Large intestine (tissue), 3 donors: ENCODE measurements at regions not wholly inside any gene's neighbourhood (a gene's known extent, or its start where the extent isn't known, plus 50 kb on each side); places are given as distances from the start of the nearest gene placed in this dataset.
"Not testable (repeated sequence)": the region's sequence is repeated elsewhere in the genome, so short reads cannot be mapped to it uniquely, and the experiment has no call there.

ENCODE experiments used
- DNase-seq, 2 donors: peaks; one replicate each; pipeline versions ENCODE4 v3.0.0 to v3.0.0-alpha.2; 2013
- H3K27ac ChIP-seq: one replicate; pipeline ENCODE4 v1.5.1; 2013; ENCODE audit warnings: low read length
- H3K27me3 ChIP-seq: 2 replicates; pipeline ENCODE4 v1.6.1; 2013; ENCODE audit warnings: low read length; ENCODE audit not compliant: control insufficient read depth, insufficient read depth
- H3K36me3 ChIP-seq: 2 replicates; pipeline ENCODE4 v1.6.1; 2013; ENCODE audit warnings: low read length; ENCODE audit not compliant: control insufficient read depth, insufficient read depth
- H3K4me1 ChIP-seq: one replicate; pipeline ENCODE4 v1.6.1; 2013; ENCODE audit warnings: low read length; ENCODE audit not compliant: control insufficient read depth, insufficient read depth
- H3K4me3 ChIP-seq: one replicate; pipeline ENCODE4 v1.5.1; 2013; ENCODE audit warnings: low read length
- H3K9me3 ChIP-seq: one replicate; pipeline ENCODE4 v1.6.1; 2013; ENCODE audit warnings: mild to moderate bottlenecking, low read depth, low read length, moderate library complexity; ENCODE audit not compliant: control insufficient read depth
- WGBS: methylation state at CpG from one replicate; pipeline ENCODE4 v1.1.5; 2013; ENCODE audit warnings: low lambda C conversion rate; ENCODE audit not compliant: insufficient coverage; 5-methylcytosine and 5-hydroxymethylcytosine counted together

DNA sequence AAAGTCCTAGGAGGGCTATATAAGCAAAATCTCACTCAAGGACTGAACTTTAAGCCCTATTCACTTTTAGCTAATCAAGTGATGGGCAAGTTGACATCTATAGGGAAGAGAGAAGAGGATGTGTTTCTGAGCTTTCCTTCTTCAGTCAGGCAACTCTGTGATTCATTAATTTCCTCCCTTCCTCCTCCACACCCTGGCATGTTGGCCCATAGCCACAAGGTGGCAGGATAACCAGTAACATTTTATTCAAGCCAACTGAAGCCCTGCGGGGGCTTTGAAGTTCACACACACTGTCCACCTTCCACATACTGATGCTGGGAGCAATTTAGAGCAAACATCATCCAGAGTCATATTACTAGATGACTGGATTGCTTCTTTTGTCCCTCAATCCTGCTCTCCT, 111.9 kb upstream of the POTEB2 start:
- not testable (repeated sequence) for H3K27ac ChIP-seq, DNase-seq, H3K9me3 ChIP-seq, H3K4me3 ChIP-seq, H3K36me3 ChIP-seq, H3K4me1 ChIP-seq, H3K27me3 ChIP-seq
- no CpG with 5 or more reads among the region's 1 CpG for WGBS

DNA sequence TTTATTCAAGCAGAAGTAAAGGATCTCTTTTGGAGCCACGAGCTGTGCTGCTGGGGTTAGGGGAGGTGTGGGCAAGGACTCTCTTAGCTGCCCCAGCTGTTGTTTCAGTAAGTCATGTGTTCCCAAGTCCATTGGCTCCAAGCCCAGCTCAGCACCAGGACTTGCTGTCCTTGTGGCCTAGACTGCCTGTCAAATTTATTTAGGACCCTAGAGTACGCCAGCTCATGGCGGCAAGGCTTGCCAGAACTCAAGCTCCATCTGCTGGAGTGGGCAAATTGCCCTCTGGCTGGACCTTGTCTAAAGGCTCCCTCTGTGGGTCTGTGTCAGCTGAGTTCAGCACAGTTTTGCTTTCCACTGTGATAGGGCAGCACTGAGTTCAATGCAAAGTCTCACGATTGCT, 106.6 kb upstream of the POTEB2 start:
- DNase-seq, H3K4me1 ChIP-seq, H3K4me3 ChIP-seq, H3K27me3 ChIP-seq, H3K27ac ChIP-seq, H3K9me3 ChIP-seq, H3K36me3 ChIP-seq: not testable (repeated sequence)
- WGBS: no CpG with 5 or more reads among the region's 4 CpGs

DNA sequence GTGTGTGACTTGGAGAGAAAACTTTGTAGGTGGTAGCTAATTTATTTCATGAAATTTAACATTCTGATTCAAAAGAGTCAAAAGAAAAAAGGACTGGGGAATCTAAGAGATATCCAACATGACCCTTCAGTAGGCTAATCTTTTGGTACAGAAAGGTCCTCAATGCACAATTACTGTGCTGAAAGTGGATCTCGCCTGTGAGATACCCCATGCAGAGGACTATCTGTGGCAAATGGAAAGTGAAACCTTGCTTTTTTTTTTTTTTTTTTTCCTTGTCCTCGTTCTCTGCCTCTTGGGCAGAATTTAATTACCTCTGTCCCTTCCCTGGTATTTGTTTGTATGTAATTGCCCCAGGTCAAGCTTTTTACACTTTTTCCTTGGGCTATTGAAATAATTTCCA, 93.2 kb upstream of the POTEB2 start:
- not testable (repeated sequence) for DNase-seq, H3K9me3 ChIP-seq

DNA sequence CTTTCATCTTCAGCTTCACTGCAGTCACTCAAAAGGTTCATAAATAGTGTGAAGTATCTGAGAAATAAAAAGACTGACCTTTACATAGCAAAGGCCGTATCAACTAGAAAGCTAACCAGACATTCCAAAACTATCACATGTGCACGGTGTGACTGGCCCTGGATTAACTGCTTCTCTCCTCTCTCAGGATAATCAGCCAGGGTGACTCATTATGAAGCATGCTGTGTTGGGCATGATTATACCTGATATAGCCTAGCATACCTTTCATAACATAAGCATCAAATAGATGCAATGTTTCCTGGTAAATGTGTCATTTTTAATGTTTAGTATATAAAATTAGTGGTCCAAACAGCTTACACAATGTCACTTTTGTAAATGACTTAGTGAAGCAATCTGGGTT, 63.2 kb upstream of the POTEB2 start:
- H3K4me3 ChIP-seq, DNase-seq, H3K27ac ChIP-seq, H3K36me3 ChIP-seq, H3K27me3 ChIP-seq, H3K9me3 ChIP-seq, H3K4me1 ChIP-seq: not testable (repeated sequence)
- whole genome bisulfite sequencing: no CpG with 5 or more reads among the region's 2 CpGs

More for the DNA sequence above, 93.2 kb upstream of the POTEB2 start:
- H3K4me1 ChIP-seq, H3K27ac ChIP-seq, H3K36me3 ChIP-seq, H3K4me3 ChIP-seq, H3K27me3 ChIP-seq: not testable (repeated sequence)
- no CpG with 5 or more reads among the region's 2 CpGs for WGBS
